ENCODE measurements at regions not wholly inside any gene's neighbourhood (a gene's known extent, or its start where the extent isn't known, plus 50 kb on each side); places are given as distances from the start of the nearest gene placed in this dataset.

GRCh38 chr2:215729985-215730620, 283.2 kb downstream of the MREG start:
- no peaks in the 10 kb centered on the region for H3K36me3 ChIP-seq
- no peak for DNase-seq (ENCODE audit: low spot score in 2 of 2)
- intact Hi-C loops (cut with DNase I; ENCODE audit: low total_unique reads), result no loop called here
- no peaks in the 10 kb centered on the region for H3K27me3 ChIP-seq
- no peaks in the 10 kb centered on the region for H3K4me1 ChIP-seq
- H3K4me3 ChIP-seq, result no peak overlapping the region
- TF ChIP-seq CTCF (IDR thresholded peaks at IDR 0.05) (no peak), POLR2AphosphoS5 (IDR thresholded peaks at IDR 0.05) (no peak), POLR2A (IDR thresholded peaks at IDR 0.05) (no peak)
- no peaks in the 10 kb centered on the region for H3K9me3 ChIP-seq
- no peak overlapping the region for H3K27ac ChIP-seq

GRCh38 chr2:215728504-215729065, 284.8 kb downstream of the MREG start:
- Histone ChIP-seq H3K4me3 (no peak overlapping the region), H3K27ac (no peak overlapping the region), H3K36me3 (no peaks in the 10 kb centered on the region), H3K4me1 (no peaks in the 10 kb centered on the region), H3K9me3 (no peaks in the 10 kb centered on the region), H3K27me3 (no peaks in the 10 kb centered on the region)
- no peak for DNase-seq (ENCODE audit: low spot score in 2 of 2)
- intact Hi-C loops (cut with DNase I; ENCODE audit: low total_unique reads), result no loop called here
- no peak for TF ChIP-seq CTCF (IDR thresholded peaks at IDR 0.05)
- TF ChIP-seq POLR2A (IDR thresholded peaks at IDR 0.05), result no peak
- no peak for TF ChIP-seq POLR2AphosphoS5 (IDR thresholded peaks at IDR 0.05)

- Histone ChIP-seq H3K4me3 (no peak overlapping the region), H3K27ac (no peak overlapping the region), H3K9me3 (no peaks in the 10 kb centered on the region), H3K36me3 (no peaks in the 10 kb centered on the region), H3K27me3 (no peaks in the 10 kb centered on the region), H3K4me1 (no peaks in the 10 kb centered on the region)
- intact Hi-C loops (cut with DNase I; ENCODE audit: low total_unique reads), result no loop called here
- DNase-seq (ENCODE audit: low spot score in 2 of 2), result no peak
- TF ChIP-seq CTCF (IDR thresholded peaks at IDR 0.05) (no peak), POLR2AphosphoS5 (IDR thresholded peaks at IDR 0.05) (no peak), POLR2A (IDR thresholded peaks at IDR 0.05) (no peak)
These were observed 285.5 kb downstream of the MREG start for GRCh38 chr2:215727507-215728503.

GRCh38 chr2:215726070-215726469, 287.3 kb downstream of the MREG start:
- Histone ChIP-seq H3K27me3 (no peaks in the 10 kb centered on the region), H3K4me3 (no peak overlapping the region), H3K9me3 (no peaks in the 10 kb centered on the region), H3K4me1 (no peaks in the 10 kb centered on the region), H3K36me3 (no peaks in the 10 kb centered on the region), H3K27ac (no peak overlapping the region)
- TF ChIP-seq POLR2A (IDR thresholded peaks at IDR 0.05) (no peak), CTCF (IDR thresholded peaks at IDR 0.05) (no peak), POLR2AphosphoS5 (IDR thresholded peaks at IDR 0.05) (no peak)
- DNase-seq (ENCODE audit: low spot score in 2 of 2), result no peak
- intact Hi-C loops (cut with DNase I; ENCODE audit: low total_unique reads), result no loop called here

GRCh38 chr2:215724146-215724545, 288.3 kb upstream of the FN1 start:
- no peak overlapping the region for H3K27ac ChIP-seq
- H3K4me3 ChIP-seq, result no peak overlapping the region
- no peak for TF ChIP-seq POLR2AphosphoS5 (IDR thresholded peaks at IDR 0.05)
- no peak for TF ChIP-seq POLR2A (IDR thresholded peaks at IDR 0.05)
- no peak for TF ChIP-seq CTCF (IDR thresholded peaks at IDR 0.05)
- no peaks in the 10 kb centered on the region for H3K9me3 ChIP-seq
- no peaks in the 10 kb centered on the region for H3K4me1 ChIP-seq
- no peaks in the 10 kb centered on the region for H3K27me3 ChIP-seq
- DNase-seq (ENCODE audit: low spot score in 2 of 2), result no peak
- H3K36me3 ChIP-seq, result no peaks in the 10 kb centered on the region
- intact Hi-C loops (cut with DNase I; ENCODE audit: low total_unique reads), result no loop called here
